Loucy (cell line): ENCODE measurements at regions not wholly inside any gene's neighbourhood (a gene's known extent, or its start where the extent isn't known, plus 50 kb on each side); places are given as distances from the start of the nearest gene placed in this dataset.

Source experiments
- EZH2phosphoT487 ChIP-seq: fragments of 200-600 bp; IDR thresholded peaks from 2 replicates; pipeline ENCODE4 v1.6.1; 2018; ENCODE audit warnings: antibody characterized with exemption, mild to moderate bottlenecking, moderate library complexity, borderline replicate concordance
- TF ChIP-seq, protein P1 (sequence below): fragments of 200-600 bp; sonication (generic); conservative IDR thresholded peaks from 2 replicates; pipeline ENCODE4 v1.5.1; 2014; ENCODE audit warnings: mild to moderate bottlenecking, antibody characterized with exemption, low read length

- TF ChIP-seq, protein P1, sequence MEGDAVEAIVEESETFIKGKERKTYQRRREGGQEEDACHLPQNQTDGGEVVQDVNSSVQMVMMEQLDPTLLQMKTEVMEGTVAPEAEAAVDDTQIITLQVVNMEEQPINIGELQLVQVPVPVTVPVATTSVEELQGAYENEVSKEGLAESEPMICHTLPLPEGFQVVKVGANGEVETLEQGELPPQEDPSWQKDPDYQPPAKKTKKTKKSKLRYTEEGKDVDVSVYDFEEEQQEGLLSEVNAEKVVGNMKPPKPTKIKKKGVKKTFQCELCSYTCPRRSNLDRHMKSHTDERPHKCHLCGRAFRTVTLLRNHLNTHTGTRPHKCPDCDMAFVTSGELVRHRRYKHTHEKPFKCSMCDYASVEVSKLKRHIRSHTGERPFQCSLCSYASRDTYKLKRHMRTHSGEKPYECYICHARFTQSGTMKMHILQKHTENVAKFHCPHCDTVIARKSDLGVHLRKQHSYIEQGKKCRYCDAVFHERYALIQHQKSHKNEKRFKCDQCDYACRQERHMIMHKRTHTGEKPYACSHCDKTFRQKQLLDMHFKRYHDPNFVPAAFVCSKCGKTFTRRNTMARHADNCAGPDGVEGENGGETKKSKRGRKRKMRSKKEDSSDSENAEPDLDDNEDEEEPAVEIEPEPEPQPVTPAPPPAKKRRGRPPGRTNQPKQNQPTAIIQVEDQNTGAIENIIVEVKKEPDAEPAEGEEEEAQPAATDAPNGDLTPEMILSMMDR, result no peak
- TF ChIP-seq EZH2phosphoT487, result no peak
Measured at GRCh38 chr14:48586099-48586498, 910.7 kb upstream of the MDGA2 start.
